ENCODE measurements at regions not wholly inside any gene's neighbourhood (a gene's known extent, or its start where the extent isn't known, plus 50 kb on each side); places are given as distances from the start of the nearest gene placed in this dataset.
"Not testable (repeated sequence)": the region's sequence is repeated elsewhere in the genome, so short reads cannot be mapped to it uniquely, and the experiment has no call there.

DNA sequence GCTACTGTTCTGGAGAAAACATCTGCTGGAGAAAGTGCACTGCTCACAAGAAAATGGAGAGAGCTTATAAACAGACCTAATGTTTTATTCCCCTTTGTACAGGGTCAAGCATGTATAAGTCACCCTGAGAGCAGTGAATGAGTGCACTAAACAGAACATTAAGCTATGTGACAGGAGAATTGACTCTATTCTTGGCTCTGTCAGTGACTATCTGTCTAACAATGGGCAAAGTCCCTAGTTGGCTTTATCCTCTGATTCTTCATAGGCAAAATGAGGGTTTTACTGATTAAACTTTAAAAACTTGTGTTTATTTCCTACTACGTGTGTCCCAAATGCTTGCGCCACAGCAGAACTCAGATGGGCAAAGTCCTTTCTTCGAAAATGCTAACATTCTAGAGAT, 655.1 kb upstream of the SLC39A10 start:
- no peak for DNase-seq (ENCODE audit: extremely low read depth in 1 of 11, low read depth in 9 of 11, low spot score in 4 of 11)

DNA sequence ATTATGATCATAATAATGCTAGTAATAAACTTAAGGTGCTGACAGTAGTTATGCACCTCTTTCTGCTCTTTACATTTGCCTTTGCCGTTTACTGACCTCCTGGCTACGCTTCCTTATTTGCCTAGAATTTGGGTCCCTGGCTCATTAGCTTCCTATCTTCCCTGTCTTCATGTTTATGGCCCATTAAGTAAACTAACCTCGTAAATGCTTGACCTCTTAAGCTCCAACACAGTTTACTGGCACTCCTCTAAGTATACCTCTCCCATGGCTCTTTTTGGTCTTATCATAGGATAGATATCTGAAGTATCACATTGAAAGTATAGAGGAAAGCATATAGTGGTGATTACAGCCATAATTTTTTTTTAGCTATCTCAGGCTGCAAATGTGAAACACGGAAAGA, 657.3 kb upstream of the SLC39A10 start:
- DNase-seq (ENCODE audit: extremely low read depth in 1 of 11, low read depth in 9 of 11, low spot score in 4 of 11), result no peak

DNA sequence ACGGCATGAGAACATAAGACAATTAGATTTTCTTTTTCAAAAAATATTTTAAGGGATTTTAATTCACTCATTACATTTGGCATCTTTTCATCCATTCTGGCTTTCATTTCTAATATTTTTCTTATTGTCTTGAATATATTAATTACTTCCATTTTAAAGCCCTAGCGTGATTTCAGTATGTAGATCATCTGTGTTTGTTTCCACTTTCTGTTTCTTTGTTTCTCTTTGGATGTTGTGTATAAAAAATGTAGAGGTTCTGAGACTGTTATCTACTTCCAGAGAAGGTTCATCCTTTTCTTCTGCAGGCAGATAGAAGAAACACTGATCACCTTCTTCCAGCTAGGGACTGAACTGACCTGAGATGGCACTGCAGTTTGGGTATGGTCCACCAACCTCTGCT, 664.4 kb upstream of the SLC39A10 start:
- DNase-seq (ENCODE audit: extremely low read depth in 1 of 11, low read depth in 9 of 11, low spot score in 4 of 11), result no peak

DNA sequence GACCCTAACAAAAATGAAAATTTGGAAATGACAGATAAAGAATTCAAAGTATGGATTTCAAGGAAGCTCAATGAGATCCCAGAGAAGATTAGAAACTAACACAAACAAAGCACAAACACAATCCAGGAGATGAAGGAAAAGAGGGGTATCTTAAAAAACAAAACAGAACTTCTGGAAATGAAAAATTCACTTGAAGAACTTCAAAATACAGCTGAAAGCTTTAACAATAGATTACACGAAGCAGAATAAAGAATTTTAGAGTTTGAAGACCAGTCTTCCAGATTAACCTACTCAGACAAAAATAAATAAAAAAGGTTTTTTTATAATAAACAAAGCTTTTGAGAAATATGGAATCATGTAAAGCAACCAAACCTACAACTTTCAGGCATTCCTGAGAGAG, 671.8 kb upstream of the SLC39A10 start:
- DNase-seq (ENCODE audit: extremely low read depth in 1 of 11, low read depth in 9 of 11, low spot score in 4 of 11), result no peak

DNA sequence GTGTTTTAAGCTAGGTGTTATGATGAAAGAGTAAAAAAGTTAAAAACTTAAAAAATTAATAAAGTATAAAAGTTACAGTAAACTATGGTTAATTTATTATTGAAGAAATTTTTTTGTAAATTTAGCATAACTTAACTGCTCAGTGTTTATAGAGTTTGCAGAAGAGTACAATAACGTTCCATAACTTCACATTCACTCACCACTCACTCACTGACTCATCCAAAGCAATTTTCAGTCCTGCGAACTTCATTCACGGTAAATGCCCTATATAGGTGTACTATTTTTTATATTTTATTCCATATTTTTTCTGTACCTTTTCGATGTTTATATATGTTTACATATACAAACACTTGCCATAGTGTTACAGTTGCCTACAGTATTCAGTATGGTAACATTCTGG, 694.8 kb upstream of the SLC39A10 start:
- DNase-seq (ENCODE audit: extremely low read depth in 1 of 11, low read depth in 9 of 11, low spot score in 4 of 11), result no peak

DNA sequence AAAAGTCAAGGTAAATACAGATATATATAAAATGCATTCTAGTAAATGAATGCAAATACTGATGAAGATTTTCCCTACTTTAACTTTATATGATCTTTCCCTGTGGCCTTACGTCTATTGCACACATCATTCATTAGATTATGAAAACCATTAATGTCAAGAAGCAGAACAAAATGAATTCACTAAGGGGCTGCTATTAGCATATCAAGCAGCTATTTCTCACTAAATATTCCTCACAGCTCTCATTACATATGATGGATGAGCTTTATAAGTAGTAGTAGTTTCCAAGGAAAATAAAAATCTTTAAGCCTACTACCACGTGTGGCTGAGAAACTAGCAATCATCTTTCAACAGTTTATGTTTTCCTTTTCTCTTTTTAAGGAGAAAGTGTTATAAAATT, 702.8 kb upstream of the SLC39A10 start:
- DNase-seq (ENCODE audit: extremely low read depth in 1 of 11, low read depth in 9 of 11, low spot score in 4 of 11), result no peak

DNA sequence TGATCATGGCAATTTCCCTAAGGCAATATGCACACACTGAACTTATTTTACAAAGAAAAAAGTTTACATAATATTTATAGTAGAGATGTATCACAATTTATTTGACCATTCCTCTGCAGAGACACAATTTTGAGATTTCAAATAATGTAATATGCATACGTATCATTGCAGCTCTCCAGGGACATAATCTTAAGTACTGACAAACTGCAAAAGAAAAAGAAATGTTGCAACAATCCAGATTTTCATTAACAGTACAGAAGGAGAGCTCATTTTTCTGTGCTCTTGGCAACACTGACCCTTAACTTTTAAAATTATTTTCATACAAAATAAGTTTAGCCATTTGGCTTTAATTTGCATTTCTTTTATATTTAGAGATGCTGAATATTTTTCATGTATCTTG, 710.2 kb upstream of the SLC39A10 start:
- DNase-seq (ENCODE audit: extremely low read depth in 1 of 11, low read depth in 9 of 11, low spot score in 4 of 11), result no peak

DNA sequence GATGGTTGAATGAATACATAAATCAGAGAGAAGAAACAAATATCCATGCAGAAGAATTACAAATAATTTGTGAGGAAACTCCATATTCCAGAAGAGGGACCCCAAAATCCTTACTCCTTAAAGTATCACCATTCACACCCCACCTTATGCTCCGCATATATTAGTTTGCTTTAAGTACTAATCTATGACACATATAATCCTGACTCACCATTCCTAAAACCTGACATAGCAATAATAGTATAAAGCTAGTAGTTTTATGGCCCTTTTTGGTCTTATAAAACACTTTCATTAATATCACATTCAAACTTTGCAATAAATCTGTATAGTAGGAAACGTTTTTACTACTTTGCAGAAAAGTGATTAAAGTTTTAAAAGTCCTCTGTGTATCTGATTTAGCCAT, 719.0 kb upstream of the SLC39A10 start:
- DNase-seq (ENCODE audit: extremely low read depth in 1 of 11, low read depth in 9 of 11, low spot score in 4 of 11), result no peak

DNA sequence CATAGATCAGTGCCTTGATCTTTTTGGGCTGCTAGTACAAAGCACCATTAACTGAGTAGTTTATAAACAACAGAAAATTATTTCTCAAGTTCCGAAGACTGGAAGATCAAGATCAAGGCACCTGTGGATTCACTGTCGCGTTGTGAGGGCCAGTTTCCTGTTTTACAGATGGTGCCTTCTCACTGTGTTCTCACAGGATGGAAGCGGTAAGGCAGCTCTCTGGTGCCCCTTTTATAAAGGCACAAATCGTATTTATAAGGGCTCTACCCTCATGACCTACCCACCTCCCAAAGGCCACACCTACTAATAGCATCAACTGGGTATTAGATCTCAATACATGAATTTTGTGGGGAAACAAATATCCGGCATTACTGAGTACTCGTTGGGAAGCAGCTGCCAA, 729.5 kb upstream of the SLC39A10 start:
- no peak for DNase-seq (ENCODE audit: extremely low read depth in 1 of 11, low read depth in 9 of 11, low spot score in 4 of 11)

DNA sequence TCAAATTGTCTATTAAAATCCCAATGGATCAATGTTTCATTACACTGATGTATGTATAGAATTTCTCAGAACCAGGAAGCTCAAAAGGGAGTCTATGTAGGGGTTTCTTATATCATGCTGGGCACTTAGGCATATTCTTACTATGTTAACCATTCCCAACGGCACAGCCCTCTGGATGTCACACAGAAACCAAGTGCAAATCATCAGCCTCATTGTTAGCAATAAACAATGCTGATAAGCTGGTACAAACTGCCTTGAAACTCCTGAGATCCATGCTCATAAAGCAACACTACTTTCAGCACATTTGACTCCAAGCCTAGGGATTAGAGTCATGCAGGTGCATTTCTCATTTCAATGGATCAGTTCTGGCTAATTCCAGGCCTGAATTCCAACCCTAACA, 730.2 kb upstream of the SLC39A10 start:
- no peak for DNase-seq (ENCODE audit: extremely low read depth in 1 of 11, low read depth in 9 of 11, low spot score in 4 of 11)

DNA sequence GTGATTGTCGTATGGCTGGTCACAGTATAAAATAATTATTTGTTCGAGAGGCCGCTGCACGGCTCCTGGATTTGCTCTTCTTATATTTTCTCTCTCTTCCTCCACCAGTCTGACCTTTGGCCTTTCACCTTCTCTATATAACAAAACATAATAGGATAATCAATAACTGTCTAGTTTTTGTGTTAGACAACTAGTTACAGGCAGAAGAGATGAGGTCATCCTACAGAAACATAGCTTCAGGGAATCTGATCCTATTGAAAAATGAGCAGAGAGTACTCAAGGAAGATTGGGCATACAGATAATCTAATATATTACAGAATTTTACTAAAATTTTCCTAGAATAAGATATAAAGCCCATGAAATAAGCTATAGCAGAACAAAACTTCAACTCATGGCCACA, 731.3 kb upstream of the SLC39A10 start:
- DNase-seq (ENCODE audit: extremely low read depth in 1 of 11, low read depth in 9 of 11, low spot score in 4 of 11), result no peak

DNA sequence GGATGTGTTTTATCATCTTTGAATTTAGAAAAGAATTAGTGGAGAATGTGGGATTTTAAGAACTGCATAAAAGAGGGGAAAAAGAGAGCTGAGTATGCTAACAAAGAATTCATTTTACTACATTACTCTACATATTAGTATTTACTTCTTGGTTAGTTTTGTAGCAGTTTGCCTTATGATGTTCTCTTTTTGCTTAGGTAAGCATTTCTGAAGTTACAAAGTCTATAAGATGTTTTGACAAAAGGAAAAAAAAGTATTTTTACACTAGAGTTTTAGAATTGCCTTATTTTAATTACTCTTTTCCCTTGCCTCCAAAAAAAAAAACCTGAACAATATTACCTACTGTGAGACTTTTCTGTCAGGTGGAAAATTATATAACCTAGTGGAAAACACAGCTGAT, 739.5 kb upstream of the SLC39A10 start:
- DNase-seq (ENCODE audit: extremely low read depth in 1 of 11, low read depth in 9 of 11, low spot score in 4 of 11), result no peak

DNA sequence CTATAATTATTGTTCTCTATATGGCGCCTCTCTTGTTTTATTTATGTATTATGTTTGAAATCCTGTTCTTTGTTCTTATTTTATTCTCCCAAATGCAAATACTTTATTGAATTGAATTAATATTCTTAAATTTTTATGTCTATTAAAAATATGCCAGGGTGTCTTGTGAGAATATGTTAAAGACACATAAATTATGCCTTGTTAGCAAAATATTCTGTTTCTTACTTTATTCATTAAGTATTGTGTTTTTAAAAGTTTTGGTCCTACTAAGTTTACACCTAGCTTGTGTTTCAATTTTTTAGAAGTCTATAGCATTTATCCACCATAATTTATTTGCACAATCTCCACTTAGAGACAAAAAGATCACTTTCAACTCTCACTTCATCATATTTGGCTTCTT, 741.5 kb upstream of the SLC39A10 start:
- DNase-seq (ENCODE audit: extremely low read depth in 1 of 11, low read depth in 9 of 11, low spot score in 4 of 11), result no peak

DNA sequence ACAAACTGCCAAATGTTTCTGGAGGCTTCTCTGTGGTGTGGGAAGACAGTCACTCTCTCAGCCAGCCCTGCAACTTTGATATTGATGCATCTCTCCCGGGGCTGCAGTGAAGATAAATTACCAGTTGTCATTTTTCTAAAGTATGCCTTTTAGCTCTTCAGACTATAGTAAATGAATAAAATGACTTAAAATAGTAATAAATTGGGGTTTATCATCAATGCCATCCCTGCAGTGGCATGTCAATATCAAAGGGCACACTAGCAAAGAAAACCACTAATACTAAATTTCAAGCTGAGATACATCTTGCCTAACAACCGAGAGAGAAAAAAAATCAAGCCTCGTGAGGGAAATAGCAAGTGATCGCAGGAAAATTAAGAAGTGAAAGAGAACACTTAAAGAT, 749.5 kb upstream of the SLC39A10 start:
- no peak for DNase-seq (ENCODE audit: extremely low read depth in 1 of 11, low read depth in 9 of 11, low spot score in 4 of 11)

DNA sequence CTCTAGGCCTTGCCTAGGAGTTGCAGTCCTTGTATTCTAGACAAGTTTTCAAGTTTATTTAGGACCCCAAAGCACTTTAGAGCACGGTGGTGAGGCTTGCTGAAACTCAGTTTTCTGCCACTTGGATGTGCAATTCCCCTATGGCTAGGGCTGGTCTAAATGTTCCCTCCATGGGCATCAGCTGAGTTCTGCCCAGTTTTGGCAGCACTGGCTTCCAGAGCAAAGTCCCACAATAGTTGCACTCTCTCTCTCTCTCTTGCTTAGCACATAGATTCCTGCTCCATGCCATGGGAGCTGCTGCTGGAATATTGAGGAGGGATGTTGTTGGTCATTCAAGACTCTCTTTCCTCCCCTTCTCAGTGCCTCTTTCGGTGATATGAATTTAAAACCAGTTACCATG, 760.2 kb upstream of the SLC39A10 start:
- DNase-seq (ENCODE audit: extremely low read depth in 1 of 11, low read depth in 9 of 11, low spot score in 4 of 11), result no peak

DNA sequence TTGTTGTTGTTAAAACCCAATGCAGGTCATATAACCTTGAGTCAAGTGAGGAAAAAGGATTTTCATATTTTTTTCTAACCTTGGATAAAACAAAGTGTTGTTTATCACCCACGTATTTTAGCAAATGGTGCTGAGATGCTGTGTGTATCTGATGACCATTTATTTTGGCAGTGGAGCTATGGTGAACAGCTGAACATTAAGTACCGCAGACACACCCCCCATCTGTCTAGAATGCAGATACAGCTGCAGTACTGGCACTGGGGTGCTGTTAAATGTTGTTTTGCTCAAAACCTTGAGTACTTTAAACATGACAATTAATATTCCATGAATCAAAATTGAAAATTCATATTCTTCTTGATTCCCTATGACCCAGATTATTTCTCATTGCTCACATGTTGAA, 773.3 kb upstream of the SLC39A10 start:
- DNase-seq (ENCODE audit: extremely low read depth in 1 of 11, low read depth in 9 of 11, low spot score in 4 of 11), result no peak

DNA sequence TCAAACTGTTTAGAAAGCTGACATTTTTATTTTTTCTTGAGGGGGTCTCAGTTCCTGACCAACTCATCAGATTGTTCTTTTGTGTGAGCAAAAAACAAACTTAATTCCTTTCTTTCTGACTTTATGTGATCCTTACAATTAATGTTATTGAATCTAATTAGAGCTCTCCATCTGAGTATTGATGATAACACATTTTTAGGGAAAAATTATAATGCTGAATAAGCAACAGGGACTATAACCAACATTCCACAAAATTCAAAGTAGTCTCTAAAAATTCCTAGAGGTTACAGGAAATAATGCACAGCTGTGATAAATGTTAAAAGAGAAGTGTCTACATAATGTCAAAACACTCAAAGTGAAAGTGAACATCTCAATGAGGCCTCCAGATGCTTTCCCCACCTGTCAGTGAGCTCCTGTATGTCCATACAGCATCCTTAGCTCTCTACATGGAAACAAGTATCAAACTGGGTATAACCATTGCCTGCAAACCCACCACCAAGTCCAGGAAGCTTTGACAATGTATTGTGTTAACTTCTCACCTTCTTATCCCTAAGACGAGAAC, 786.0 kb upstream of the SLC39A10 start:
- no peak for DNase-seq (ENCODE audit: extremely low read depth in 1 of 11, low read depth in 9 of 11, low spot score in 4 of 11)

DNA sequence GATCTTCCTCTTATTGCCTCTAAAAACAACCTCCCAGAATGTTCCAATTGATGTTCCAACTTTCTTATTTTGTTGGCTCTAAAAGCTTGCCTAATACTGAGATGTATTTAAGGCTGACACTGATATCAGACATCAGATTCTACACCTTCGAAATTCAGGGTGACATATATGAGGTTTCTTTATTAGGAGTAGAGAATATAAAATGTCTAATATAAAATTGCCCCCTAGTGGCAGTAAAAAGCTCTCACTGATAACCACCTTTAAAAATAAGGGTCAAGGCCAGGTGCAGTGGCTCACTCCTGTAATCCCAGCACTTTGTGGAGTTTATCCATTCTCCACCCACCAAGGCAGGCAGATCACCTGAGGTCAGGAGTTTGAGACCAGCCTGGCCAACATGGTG, 789.7 kb upstream of the SLC39A10 start:
- no peak for DNase-seq (ENCODE audit: extremely low read depth in 1 of 11, low read depth in 9 of 11, low spot score in 4 of 11)

DNA sequence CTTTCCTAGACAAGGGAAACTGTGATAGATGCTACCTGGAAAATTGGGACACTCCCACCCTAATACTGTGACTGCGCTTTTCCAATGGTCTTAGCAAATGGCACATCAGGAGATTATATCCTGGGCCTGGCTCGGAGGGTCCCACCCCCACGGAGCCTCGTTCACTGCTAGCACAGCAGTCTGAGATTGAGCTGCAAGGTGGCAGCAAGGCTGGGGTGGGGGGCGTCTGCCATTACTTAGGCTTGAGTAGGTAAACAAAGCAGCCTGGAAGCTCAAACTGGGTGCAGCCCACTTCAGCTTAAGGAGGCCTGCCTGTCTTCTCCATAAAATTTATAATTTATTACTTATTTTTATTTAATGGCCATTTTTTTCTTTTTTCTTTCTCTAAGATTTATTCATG, 802.1 kb upstream of the SLC39A10 start:
- DNase-seq (ENCODE audit: extremely low read depth in 1 of 11, low read depth in 9 of 11, low spot score in 4 of 11), result no peak

DNA sequence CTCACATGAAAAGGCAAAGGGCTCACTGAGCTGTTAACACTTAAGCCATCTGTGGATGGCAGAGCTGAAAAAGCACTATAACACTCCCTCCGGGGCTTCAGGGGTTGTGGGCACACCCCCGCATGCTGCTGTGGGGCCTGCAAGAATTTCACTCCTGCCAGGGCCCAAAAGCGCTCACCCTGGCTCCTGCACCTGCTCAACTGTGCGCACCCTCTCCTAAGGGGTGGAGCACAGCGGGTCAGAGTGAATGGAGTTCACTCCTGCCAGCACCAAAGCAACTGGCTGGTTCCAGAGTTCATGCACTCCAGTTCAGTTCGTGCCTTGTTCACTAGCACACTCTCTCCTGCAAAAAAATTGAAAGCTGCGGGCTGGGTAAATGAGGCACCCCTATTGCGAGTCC, 814.2 kb upstream of the SLC39A10 start:
- no peak for DNase-seq (ENCODE audit: extremely low read depth in 1 of 11, low read depth in 9 of 11, low spot score in 4 of 11)

DNA sequence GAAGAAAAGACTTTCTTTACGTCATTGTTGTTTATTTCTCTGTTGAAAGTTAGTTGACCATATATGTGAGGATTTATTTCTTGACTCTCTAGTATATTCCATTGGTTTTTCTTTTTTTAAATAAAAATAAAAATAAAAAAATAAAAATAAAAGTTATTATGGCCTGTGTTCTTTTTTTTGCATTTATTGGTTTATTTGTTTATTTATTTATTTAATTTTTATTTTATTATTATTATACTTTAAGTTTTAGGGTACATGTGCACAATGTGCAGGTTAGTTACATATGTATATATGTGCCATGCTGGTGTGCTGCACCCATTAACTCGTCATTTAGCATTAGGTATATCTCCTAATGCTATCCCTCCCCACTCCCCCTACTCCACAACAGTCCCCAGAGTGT, 822.7 kb upstream of the SLC39A10 start:
- not testable (repeated sequence) for DNase-seq (ENCODE audit: extremely low read depth in 1 of 11, low read depth in 9 of 11, low spot score in 4 of 11)

DNA sequence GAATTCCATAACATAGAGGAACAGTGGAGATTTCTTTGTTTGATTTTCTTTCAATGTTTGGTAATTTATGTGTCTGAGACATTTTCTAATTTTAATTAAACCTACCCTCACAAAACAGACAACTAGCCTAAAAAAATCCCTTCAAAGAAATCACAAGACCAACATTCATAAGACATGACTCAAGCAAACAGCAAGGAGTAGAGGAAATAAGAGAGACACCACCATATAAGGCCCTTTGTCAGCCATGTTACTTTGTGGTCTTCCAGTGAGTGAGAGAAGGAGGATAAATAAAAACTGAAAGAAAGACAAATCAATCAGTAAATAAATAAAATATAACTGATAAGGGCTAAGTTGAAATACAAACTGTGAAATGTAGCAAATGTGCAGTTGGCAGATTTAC, 830.8 kb upstream of the SLC39A10 start:
- DNase-seq (ENCODE audit: extremely low read depth in 1 of 11, low read depth in 9 of 11, low spot score in 4 of 11), result no peak
